ENCODE measurements at regions not wholly inside any gene's neighbourhood (a gene's known extent, or its start where the extent isn't known, plus 50 kb on each side); places are given as distances from the start of the nearest gene placed in this dataset.

GRCh38 chr22:26904483-26904882 lies 247.1 kb downstream of the MIAT start:
- Histone ChIP-seq H3K9ac (ENCODE audit: low read length) (no peak overlapping the region), H3K4me1 (ENCODE audit: insufficient read depth, low read length, severe bottlenecking) (peaks cover 4% of the 10 kb centered on the region), H4K20me1 (ENCODE audit: insufficient read depth, low read length) (no peaks in the 10 kb centered on the region), H3K27ac (ENCODE audit: low read depth, low read length, poor library complexity, severe bottlenecking) (no peak overlapping the region), H2AFZ (ENCODE audit: low read length) (no peak overlapping the region), H3K4me3 (ENCODE audit: low read depth, low read length, poor library complexity, severe bottlenecking) (no peak overlapping the region), H3F3A (ENCODE audit: insufficient read depth, low read length) (no peaks in the 10 kb centered on the region), H3K36me3 (ENCODE audit: insufficient read depth, low read length) (no peaks in the 10 kb centered on the region), H3K27me3 (ENCODE audit: insufficient read depth, low read length) (no peaks in the 10 kb centered on the region; the same call in none of the 2 replicates), H3K9me2 (ENCODE audit: low read depth, low read length) (no peaks in the 10 kb centered on the region), H3K9me3 (ENCODE audit: low read length) (no peaks in the 10 kb centered on the region), H3K4me2 (ENCODE audit: low read length) (no peak overlapping the region), H3K79me2 (ENCODE audit: insufficient read depth, low read length) (no peaks in the 10 kb centered on the region)
- TF ChIP-seq, protein P1, sequence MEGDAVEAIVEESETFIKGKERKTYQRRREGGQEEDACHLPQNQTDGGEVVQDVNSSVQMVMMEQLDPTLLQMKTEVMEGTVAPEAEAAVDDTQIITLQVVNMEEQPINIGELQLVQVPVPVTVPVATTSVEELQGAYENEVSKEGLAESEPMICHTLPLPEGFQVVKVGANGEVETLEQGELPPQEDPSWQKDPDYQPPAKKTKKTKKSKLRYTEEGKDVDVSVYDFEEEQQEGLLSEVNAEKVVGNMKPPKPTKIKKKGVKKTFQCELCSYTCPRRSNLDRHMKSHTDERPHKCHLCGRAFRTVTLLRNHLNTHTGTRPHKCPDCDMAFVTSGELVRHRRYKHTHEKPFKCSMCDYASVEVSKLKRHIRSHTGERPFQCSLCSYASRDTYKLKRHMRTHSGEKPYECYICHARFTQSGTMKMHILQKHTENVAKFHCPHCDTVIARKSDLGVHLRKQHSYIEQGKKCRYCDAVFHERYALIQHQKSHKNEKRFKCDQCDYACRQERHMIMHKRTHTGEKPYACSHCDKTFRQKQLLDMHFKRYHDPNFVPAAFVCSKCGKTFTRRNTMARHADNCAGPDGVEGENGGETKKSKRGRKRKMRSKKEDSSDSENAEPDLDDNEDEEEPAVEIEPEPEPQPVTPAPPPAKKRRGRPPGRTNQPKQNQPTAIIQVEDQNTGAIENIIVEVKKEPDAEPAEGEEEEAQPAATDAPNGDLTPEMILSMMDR (IDR thresholded peaks at IDR 0.05; ENCODE audit: low read length): no peak
- TF ChIP-seq EZH2 (IDR thresholded peaks at IDR 0.05; ENCODE audit: borderline replicate concordance, low read length): no peak

DNA sequence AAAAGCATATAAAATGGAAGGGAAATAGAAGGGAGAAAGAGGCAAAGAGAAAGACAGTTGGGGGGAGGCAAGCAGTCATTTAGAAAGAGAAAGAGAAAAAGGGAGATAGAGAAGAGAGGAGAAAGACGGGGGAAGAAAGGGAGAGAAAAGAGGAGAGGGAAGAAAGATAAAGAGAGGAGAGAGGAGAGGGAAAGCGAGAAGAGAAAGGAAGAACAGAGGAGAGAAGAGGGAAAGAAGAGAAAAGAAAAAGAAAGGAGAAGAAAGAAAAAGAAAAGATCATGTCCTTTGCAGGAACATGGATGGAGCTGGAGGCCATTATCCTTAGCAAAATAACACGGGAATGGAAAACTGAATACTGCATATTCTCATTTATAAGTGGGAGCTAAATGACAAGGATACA lies 247.7 kb downstream of the MIAT start:
- Histone ChIP-seq H3K4me2 (ENCODE audit: low read length) (no peak overlapping the region), H3K79me2 (ENCODE audit: insufficient read depth, low read length) (no peaks in the 10 kb centered on the region)

GRCh38 chr22:26905640-26906039 lies 248.3 kb downstream of the MIAT start:
- Histone ChIP-seq H4K20me1 (ENCODE audit: insufficient read depth, low read length) (no peaks in the 10 kb centered on the region), H3K9me2 (ENCODE audit: low read depth, low read length) (no peaks in the 10 kb centered on the region), H3K9ac (ENCODE audit: low read length) (no peak overlapping the region), H3K27ac (ENCODE audit: low read depth, low read length, poor library complexity, severe bottlenecking) (no peak overlapping the region), H3K9me3 (ENCODE audit: low read length) (no peaks in the 10 kb centered on the region), H3K27me3 (ENCODE audit: insufficient read depth, low read length) (no peaks in the 10 kb centered on the region; the same call in none of the 2 replicates), H3K4me3 (ENCODE audit: low read depth, low read length, poor library complexity, severe bottlenecking) (no peak overlapping the region), H3K4me2 (ENCODE audit: low read length) (no peak overlapping the region), H3K4me1 (ENCODE audit: insufficient read depth, low read length, severe bottlenecking) (peaks cover 4% of the 10 kb centered on the region), H3F3A (ENCODE audit: insufficient read depth, low read length) (no peaks in the 10 kb centered on the region), H3K36me3 (ENCODE audit: insufficient read depth, low read length) (no peaks in the 10 kb centered on the region), H2AFZ (ENCODE audit: low read length) (no peak overlapping the region), H3K79me2 (ENCODE audit: insufficient read depth, low read length) (no peaks in the 10 kb centered on the region)
- no peak for TF ChIP-seq EZH2 (IDR thresholded peaks at IDR 0.05; ENCODE audit: borderline replicate concordance, low read length)
- TF ChIP-seq, protein P1 (IDR thresholded peaks at IDR 0.05; ENCODE audit: low read length): no peak

More for the DNA sequence above, 247.7 kb downstream of the MIAT start:
- Histone ChIP-seq H3K9ac (ENCODE audit: low read length) (no peak overlapping the region), H3K4me3 (ENCODE audit: low read depth, low read length, poor library complexity, severe bottlenecking) (no peak overlapping the region), H4K20me1 (ENCODE audit: insufficient read depth, low read length) (no peaks in the 10 kb centered on the region), H3K9me2 (ENCODE audit: low read depth, low read length) (no peaks in the 10 kb centered on the region), H2AFZ (ENCODE audit: low read length) (no peak overlapping the region), H3K27ac (ENCODE audit: low read depth, low read length, poor library complexity, severe bottlenecking) (no peak overlapping the region), H3K36me3 (ENCODE audit: insufficient read depth, low read length) (no peaks in the 10 kb centered on the region), H3K4me1 (ENCODE audit: insufficient read depth, low read length, severe bottlenecking) (peaks cover 4% of the 10 kb centered on the region), H3F3A (ENCODE audit: insufficient read depth, low read length) (no peaks in the 10 kb centered on the region), H3K9me3 (ENCODE audit: low read length) (no peaks in the 10 kb centered on the region), H3K27me3 (ENCODE audit: insufficient read depth, low read length) (no peaks in the 10 kb centered on the region; the same call in none of the 2 replicates)
- no peak for TF ChIP-seq EZH2 (IDR thresholded peaks at IDR 0.05; ENCODE audit: borderline replicate concordance, low read length)
- TF ChIP-seq, protein P1 (IDR thresholded peaks at IDR 0.05; ENCODE audit: low read length): no peak

All from OCI-LY1 (cell line).